ENCODE measurements at regions not wholly inside any gene's neighbourhood (a gene's known extent, or its start where the extent isn't known, plus 50 kb on each side); places are given as distances from the start of the nearest gene placed in this dataset.

- Histone ChIP-seq H3K79me2 (replicated peaks; ENCODE audit: insufficient read depth, low read length) (no peaks in the 10 kb centered on the region), H3F3A (ENCODE audit: insufficient read depth, low read length, poor library complexity, severe bottlenecking) (no peaks in the 10 kb centered on the region), H3K4me3 (ENCODE audit: low read length) (no peak overlapping the region), H3K9ac (ENCODE audit: low read length) (no peak overlapping the region), H3K36me3 (ENCODE audit: insufficient read depth, low read length) (no peaks in the 10 kb centered on the region), H3K9me2 (ENCODE audit: insufficient read depth, low read length) (no peaks in the 10 kb centered on the region), H3K27me3 (ENCODE audit: insufficient read depth, low read depth, low read length) (peaks cover 58% of the 10 kb centered on the region), H4K20me1 (ENCODE audit: insufficient read depth) (no peaks in the 10 kb centered on the region), H3K27ac (ENCODE audit: low read length) (no peak overlapping the region), H3K4me2 (ENCODE audit: low read length) (no peak overlapping the region), H3K9me3 (ENCODE audit: low read length) (no peaks in the 10 kb centered on the region), H2AFZ (ENCODE audit: low read depth, low read length) (no peak overlapping the region)
- TF ChIP-seq RAD21 (conservative IDR thresholded peaks at IDR 0.05) = no peak
These were observed 117.2 kb upstream of the FZD10 start for GRCh38 chr12:130044991-130045621.

DNA sequence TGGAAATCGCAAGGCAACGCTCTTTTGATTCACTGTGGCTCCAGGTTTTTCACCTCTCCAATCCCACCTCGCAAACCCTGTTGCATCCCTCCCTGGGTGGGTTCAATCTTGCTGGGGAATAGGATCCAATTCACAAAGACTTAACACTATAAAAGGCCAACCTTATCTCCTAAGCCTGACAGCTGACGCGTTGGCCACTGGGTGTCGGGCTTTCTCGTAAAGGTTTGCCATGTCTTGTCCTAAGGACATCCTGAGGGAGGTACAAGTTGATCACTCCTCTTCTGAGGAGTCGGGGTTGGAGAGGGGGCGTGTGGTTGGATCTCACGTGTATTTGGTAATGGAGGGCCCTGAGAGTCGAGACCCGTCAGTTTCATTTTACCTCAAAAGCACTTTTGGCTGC lies 112.6 kb upstream of the FZD10 start:
- Histone ChIP-seq H4K20me1 (ENCODE audit: insufficient read depth) (no peaks in the 10 kb centered on the region), H3K4me2 (ENCODE audit: low read length) (no peak overlapping the region), H3K4me3 (ENCODE audit: low read length) (no peak overlapping the region), H3K27me3 (ENCODE audit: insufficient read depth, low read depth, low read length) (peaks cover 47% of the 10 kb centered on the region), H2AFZ (ENCODE audit: low read depth, low read length) (no peak overlapping the region), H3F3A (ENCODE audit: insufficient read depth, low read length, poor library complexity, severe bottlenecking) (no peaks in the 10 kb centered on the region), H3K27ac (ENCODE audit: low read length) (no peak overlapping the region), H3K79me2 (replicated peaks; ENCODE audit: insufficient read depth, low read length) (no peaks in the 10 kb centered on the region), H3K9me3 (ENCODE audit: low read length) (no peaks in the 10 kb centered on the region), H3K9me2 (ENCODE audit: insufficient read depth, low read length) (no peaks in the 10 kb centered on the region), H3K9ac (ENCODE audit: low read length) (no peak overlapping the region), H3K36me3 (ENCODE audit: insufficient read depth, low read length) (no peaks in the 10 kb centered on the region)
- no peak for TF ChIP-seq TAF1 (IDR thresholded peaks at IDR 0.05; ENCODE audit: low read depth)
- TF ChIP-seq MXI1 (conservative IDR thresholded peaks at IDR 0.05; ENCODE audit: poor library complexity, severe bottlenecking) = no peak
- no peak for TF ChIP-seq EZH2 (IDR thresholded peaks at IDR 0.05; ENCODE audit: borderline replicate concordance, insufficient read depth, low read length, poor library complexity, severe bottlenecking)
- TF ChIP-seq RAD21 (conservative IDR thresholded peaks at IDR 0.05) = no peak
- TF ChIP-seq, protein P1, sequence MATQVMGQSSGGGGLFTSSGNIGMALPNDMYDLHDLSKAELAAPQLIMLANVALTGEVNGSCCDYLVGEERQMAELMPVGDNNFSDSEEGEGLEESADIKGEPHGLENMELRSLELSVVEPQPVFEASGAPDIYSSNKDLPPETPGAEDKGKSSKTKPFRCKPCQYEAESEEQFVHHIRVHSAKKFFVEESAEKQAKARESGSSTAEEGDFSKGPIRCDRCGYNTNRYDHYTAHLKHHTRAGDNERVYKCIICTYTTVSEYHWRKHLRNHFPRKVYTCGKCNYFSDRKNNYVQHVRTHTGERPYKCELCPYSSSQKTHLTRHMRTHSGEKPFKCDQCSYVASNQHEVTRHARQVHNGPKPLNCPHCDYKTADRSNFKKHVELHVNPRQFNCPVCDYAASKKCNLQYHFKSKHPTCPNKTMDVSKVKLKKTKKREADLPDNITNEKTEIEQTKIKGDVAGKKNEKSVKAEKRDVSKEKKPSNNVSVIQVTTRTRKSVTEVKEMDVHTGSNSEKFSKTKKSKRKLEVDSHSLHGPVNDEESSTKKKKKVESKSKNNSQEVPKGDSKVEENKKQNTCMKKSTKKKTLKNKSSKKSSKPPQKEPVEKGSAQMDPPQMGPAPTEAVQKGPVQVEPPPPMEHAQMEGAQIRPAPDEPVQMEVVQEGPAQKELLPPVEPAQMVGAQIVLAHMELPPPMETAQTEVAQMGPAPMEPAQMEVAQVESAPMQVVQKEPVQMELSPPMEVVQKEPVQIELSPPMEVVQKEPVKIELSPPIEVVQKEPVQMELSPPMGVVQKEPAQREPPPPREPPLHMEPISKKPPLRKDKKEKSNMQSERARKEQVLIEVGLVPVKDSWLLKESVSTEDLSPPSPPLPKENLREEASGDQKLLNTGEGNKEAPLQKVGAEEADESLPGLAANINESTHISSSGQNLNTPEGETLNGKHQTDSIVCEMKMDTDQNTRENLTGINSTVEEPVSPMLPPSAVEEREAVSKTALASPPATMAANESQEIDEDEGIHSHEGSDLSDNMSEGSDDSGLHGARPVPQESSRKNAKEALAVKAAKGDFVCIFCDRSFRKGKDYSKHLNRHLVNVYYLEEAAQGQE (IDR thresholded peaks at IDR 0.05; ENCODE audit: borderline replicate concordance) = no peak
- no peak for TF ChIP-seq POLR2AphosphoS5 (IDR thresholded peaks at IDR 0.05)
- TF ChIP-seq SMC3 (conservative IDR thresholded peaks at IDR 0.05; ENCODE audit: poor library complexity) = no peak
- TF ChIP-seq CTCF (IDR thresholded peaks at IDR 0.05; ENCODE audit: poor library complexity, severe bottlenecking) = no peak
- TF ChIP-seq EP300 (conservative IDR thresholded peaks at IDR 0.05; ENCODE audit: poor library complexity, severe bottlenecking) = no peak

Measured in neural cell (in vitro differentiated cells).